ENCODE measurements at regions not wholly inside any gene's neighbourhood (a gene's known extent, or its start where the extent isn't known, plus 50 kb on each side); places are given as distances from the start of the nearest gene placed in this dataset.

GRCh38 chr22:27201741-27202140, 544.4 kb downstream of the MIAT start:
- DNase-seq, result no peak
- Histone ChIP-seq H3K9me3 (replicated peaks in 1 of 3) (no peaks in the 10 kb centered on the region), H3K4me3 (no peak overlapping the region), H3K27me3 (peaks cover 10% of the 10 kb centered on the region), H3K36me3 (replicated peaks in 1 of 2) (no peaks in the 10 kb centered on the region), H3K27ac (no peak overlapping the region), H3K4me1 (replicated peaks in 1 of 2) (no peaks in the 10 kb centered on the region)
- 83 to 89% (median 86%) methylated on average over 3 of the region's 3 CpGs for WGBS, 4 donors
- intact Hi-C loops (cut with DNase I), result no loop called here
- TF ChIP-seq POLR2A (IDR thresholded peaks at IDR 0.05) (no peak), CTCF (IDR thresholded peaks at IDR 0.05) (no peak)

- WGBS, 4 donors, result 70 to 82% (median 80%) methylated on average over 2 of the region's 2 CpGs
- Histone ChIP-seq H3K4me3 (no peak overlapping the region), H3K27ac (no peak overlapping the region)
Observed at GRCh38 chr22:27203276-27203660, 545.9 kb downstream of the MIAT start.

DNA sequence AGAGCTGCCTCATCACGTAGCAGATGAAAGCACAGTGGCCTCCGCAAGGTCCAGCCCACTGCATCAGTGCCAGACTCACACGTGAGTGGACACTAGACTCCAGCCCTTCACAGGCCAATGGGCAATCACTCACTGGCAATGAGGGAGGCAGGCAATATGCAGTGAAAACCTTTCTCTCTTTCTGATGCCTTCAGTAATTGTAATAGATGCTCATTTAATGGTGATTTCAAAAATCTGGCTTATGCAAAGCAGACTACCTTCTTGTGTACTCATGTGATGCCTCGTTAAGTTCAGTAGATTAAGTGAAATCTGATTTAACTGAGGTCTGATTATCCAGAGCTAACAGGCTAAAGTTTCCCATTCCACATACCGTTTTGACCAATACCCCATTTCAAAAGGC, 546.9 kb downstream of the MIAT start:
- Histone ChIP-seq H3K27ac (no peak overlapping the region), H3K4me3 (no peak overlapping the region), H3K4me1 (replicated peaks in 1 of 2) (no peaks in the 10 kb centered on the region), H3K9me3 (replicated peaks in 1 of 3) (no peaks in the 10 kb centered on the region), H3K36me3 (replicated peaks in 1 of 2) (no peaks in the 10 kb centered on the region), H3K27me3 (peaks cover 10% of the 10 kb centered on the region)
- 77 to 85% (median 81%) methylated on average over 5 of the region's 5 CpGs for WGBS, 4 donors
- TF ChIP-seq POLR2A (IDR thresholded peaks at IDR 0.05), result no peak
- TF ChIP-seq CTCF (IDR thresholded peaks at IDR 0.05), result no peak
- no peak for DNase-seq
- intact Hi-C loops (cut with DNase I), result no loop called here

More at GRCh38 chr22:27203276-27203660, 545.9 kb downstream of the MIAT start:
- Histone ChIP-seq H3K9me3 (replicated peaks in 1 of 3) (no peaks in the 10 kb centered on the region), H3K36me3 (replicated peaks in 1 of 2) (no peaks in the 10 kb centered on the region), H3K27me3 (peaks cover 10% of the 10 kb centered on the region), H3K4me1 (replicated peaks in 1 of 2) (no peaks in the 10 kb centered on the region)
- TF ChIP-seq CTCF (IDR thresholded peaks at IDR 0.05) (no peak), POLR2A (IDR thresholded peaks at IDR 0.05) (no peak)
- DNase-seq, result no peak
- intact Hi-C loops (cut with DNase I), result no loop called here

DNA sequence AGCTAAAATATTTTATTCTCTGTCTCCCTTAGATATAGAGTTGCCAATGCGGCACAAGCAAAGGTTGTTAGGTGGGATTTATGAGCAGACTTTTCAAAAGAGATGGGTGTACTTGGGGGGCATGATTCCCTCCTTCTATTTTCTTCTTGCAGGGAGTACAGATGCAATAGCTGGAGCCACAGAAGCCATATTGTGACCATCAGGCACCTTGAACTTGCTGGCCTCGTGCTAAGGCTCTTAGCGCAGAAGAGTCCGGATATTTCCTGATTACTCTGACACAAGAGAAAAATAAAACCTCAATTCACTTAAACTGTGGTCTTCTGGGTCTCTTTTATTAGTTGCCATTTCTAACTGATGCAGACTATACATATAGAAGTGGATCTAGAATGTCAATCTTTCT, 547.4 kb downstream of the MIAT start:
- Histone ChIP-seq H3K4me3 (no peak overlapping the region), H3K9me3 (replicated peaks in 1 of 3) (no peaks in the 10 kb centered on the region), H3K36me3 (replicated peaks in 1 of 2) (no peaks in the 10 kb centered on the region), H3K27me3 (peaks cover 10% of the 10 kb centered on the region), H3K4me1 (replicated peaks in 1 of 2) (no peaks in the 10 kb centered on the region), H3K27ac (no peak overlapping the region)
- intact Hi-C loops (cut with DNase I), result no loop called here
- no peak for TF ChIP-seq CTCF (IDR thresholded peaks at IDR 0.05)
- no peak for TF ChIP-seq POLR2A (IDR thresholded peaks at IDR 0.05)
- DNase-seq, result no peak
- 93 to 98% (median 95%) methylated on average over 4 of the region's 4 CpGs for WGBS, 4 donors

All from adrenal gland (tissue), 9 donors.